ENCODE measurements at regions not wholly inside any gene's neighbourhood (a gene's known extent, or its start where the extent isn't known, plus 50 kb on each side); places are given as distances from the start of the nearest gene placed in this dataset.
"Not testable (repeated sequence)": the region's sequence is repeated elsewhere in the genome, so short reads cannot be mapped to it uniquely, and the experiment has no call there.

DNA sequence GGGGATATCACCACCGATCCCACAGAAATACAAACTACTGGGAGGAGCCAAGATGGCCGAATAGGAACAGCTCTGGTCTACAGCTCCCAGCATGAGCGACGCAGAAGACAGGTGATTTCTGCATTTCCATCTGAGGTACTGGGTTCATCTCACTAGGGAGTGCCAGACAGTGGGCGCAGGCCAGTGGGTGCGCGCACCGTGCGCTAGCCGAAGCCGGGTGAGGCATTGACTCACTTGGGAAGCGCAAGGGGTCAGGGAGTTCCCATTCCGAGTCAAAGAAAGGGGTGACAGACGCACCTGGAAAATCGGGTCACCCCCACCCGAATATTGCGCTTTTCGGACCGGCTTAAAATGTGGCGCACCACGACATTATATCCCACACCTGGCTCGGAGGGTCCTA lies 261.2 kb downstream of the RMST start:
- not testable (repeated sequence) for TF ChIP-seq CTCF, POLR2A (IDR thresholded peaks at IDR 0.05)
